Anterior cingulate cortex (tissue), 58 donors: ENCODE measurements at regions not wholly inside any gene's neighbourhood (a gene's known extent, or its start where the extent isn't known, plus 50 kb on each side); places are given as distances from the start of the nearest gene placed in this dataset.
A peak's percentile ranks its signal among the peaks of the same experiment; 100 is the strongest.

ENCODE experiments used
- DNase-seq, 58 donors: peaks; one replicate each; lab custom pipeline; 2025; lab: John Stamatoyannopoulos, UW

- no peak for DNase-seq
These were observed 210.2 kb upstream of the PUM3 start for GRCh38 chr9:3054017-3054586.

GRCh38 chr9:3049636-3050035 is 205.7 kb upstream of the PUM3 start:
- DNase-seq: no peak

GRCh38 chr9:3047912-3048311 is 204.0 kb upstream of the PUM3 start:
- DNase-seq: no peak

GRCh38 chr9:3045153-3045552 is 201.3 kb upstream of the PUM3 start:
- no peak for DNase-seq

- DNase-seq: no peak
These were observed 199.5 kb upstream of the PUM3 start for GRCh38 chr9:3043369-3043768.

- no peak for DNase-seq
These were observed 196.9 kb upstream of the PUM3 start for GRCh38 chr9:3040761-3041160.

- DNase-seq: no peak
These were observed 192.4 kb upstream of the PUM3 start for GRCh38 chr9:3036333-3036700.

GRCh38 chr9:3035579-3036332 is 191.9 kb upstream of the PUM3 start:
- DNase-seq: peak in 7 of 58 donors; percentile 1 to 20 (median 5)

GRCh38 chr9:3032898-3033297 is 189.0 kb upstream of the PUM3 start:
- DNase-seq: no peak

GRCh38 chr9:3028535-3028934 is 184.6 kb upstream of the PUM3 start:
- DNase-seq: peak in 3 of 58 donors; percentile 2 to 8 (median 6)

- DNase-seq: peak in 1 of 58 donors; percentile 6
These were observed 183.3 kb upstream of the PUM3 start for GRCh38 chr9:3027210-3027609.

GRCh38 chr9:3023449-3023848 is 179.6 kb upstream of the PUM3 start:
- DNase-seq: no peak

GRCh38 chr9:3018691-3019230 is 174.9 kb upstream of the PUM3 start:
- no peak for DNase-seq

GRCh38 chr9:3018071-3018470 is 174.2 kb upstream of the PUM3 start:
- peak in 1 of 58 donors; percentile 9 for DNase-seq

GRCh38 chr9:3014178-3014577 is 170.3 kb upstream of the PUM3 start:
- no peak for DNase-seq

GRCh38 chr9:3012842-3013241 is 168.9 kb upstream of the PUM3 start:
- no peak for DNase-seq

GRCh38 chr9:3012245-3012644 is 168.3 kb upstream of the PUM3 start:
- no peak for DNase-seq

GRCh38 chr9:3008091-3008490 is 164.2 kb upstream of the PUM3 start:
- DNase-seq: no peak

- no peak for DNase-seq
These were observed 163.4 kb upstream of the PUM3 start for GRCh38 chr9:3007326-3007725.

- DNase-seq: no peak
These were observed 163.0 kb upstream of the PUM3 start for GRCh38 chr9:3006851-3007250.

GRCh38 chr9:3004572-3004971 is 160.7 kb upstream of the PUM3 start:
- DNase-seq: no peak

- no peak for DNase-seq
These were observed 157.4 kb upstream of the PUM3 start for GRCh38 chr9:3001311-3001710.
